ENCODE measurements at regions not wholly inside any gene's neighbourhood (a gene's known extent, or its start where the extent isn't known, plus 50 kb on each side); places are given as distances from the start of the nearest gene placed in this dataset.
"Not testable (repeated sequence)": the region's sequence is repeated elsewhere in the genome, so short reads cannot be mapped to it uniquely, and the experiment has no call there.

DNA sequence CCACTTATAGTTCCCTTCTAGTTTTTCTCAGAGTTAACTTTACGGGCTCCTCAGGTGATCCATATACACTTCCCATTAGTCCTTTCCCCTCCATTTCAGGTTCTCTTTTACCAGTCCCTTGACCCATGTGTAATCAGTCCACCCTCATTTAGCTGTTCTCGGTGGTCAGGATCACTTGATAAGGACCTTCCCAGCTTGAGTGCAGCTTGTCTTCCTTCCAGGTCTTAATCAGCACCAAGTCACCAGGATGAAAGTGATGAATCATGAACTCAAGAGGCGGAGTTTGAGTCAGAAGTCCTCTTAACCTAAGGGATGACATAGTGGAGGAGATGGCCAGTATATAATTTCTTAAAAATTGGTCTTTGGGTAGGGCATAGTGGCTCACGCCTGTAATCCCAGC, 63.1 kb upstream of the CNTNAP2 start (continued):
- TF ChIP-seq, protein P1, sequence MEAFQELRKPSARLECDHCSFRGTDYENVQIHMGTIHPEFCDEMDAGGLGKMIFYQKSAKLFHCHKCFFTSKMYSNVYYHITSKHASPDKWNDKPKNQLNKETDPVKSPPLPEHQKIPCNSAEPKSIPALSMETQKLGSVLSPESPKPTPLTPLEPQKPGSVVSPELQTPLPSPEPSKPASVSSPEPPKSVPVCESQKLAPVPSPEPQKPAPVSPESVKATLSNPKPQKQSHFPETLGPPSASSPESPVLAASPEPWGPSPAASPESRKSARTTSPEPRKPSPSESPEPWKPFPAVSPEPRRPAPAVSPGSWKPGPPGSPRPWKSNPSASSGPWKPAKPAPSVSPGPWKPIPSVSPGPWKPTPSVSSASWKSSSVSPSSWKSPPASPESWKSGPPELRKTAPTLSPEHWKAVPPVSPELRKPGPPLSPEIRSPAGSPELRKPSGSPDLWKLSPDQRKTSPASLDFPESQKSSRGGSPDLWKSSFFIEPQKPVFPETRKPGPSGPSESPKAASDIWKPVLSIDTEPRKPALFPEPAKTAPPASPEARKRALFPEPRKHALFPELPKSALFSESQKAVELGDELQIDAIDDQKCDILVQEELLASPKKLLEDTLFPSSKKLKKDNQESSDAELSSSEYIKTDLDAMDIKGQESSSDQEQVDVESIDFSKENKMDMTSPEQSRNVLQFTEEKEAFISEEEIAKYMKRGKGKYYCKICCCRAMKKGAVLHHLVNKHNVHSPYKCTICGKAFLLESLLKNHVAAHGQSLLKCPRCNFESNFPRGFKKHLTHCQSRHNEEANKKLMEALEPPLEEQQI (IDR thresholded peaks at IDR 0.05), result peak; percentile 59; the same call in 1 of the 2 replicates
- TF ChIP-seq ZZZ3 (IDR thresholded peaks at IDR 0.05), result no peak
- no peak for TF ChIP-seq ZNF398 (CRISPR knock-in tag; IDR thresholded peaks at IDR 0.05)
- no peak for TF ChIP-seq BACH1 (tag; IDR thresholded peaks at IDR 0.05)
- no peak for TF ChIP-seq SIRT6 (IDR thresholded peaks at IDR 0.05; ENCODE audit: low read depth, low read length)

DNA sequence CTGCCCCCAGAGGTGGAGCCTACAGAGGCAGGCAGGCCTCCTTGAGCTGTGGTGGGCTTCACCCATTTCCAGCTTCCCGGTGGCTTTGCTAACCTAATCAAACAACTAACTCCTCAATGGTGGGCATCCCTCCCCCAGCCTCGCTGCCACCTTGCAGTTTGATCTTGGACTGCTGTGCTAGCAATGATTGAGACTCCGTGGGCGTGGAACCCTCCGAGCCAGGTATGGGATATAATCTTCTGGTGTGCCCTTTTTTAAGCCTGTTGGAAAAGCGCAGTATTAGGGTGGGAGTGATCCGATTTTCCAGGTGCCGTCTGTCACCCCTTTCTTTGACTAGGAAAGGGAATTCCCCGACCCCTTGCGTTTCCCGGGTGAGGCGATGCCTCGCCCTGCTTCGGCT, 73.3 kb upstream of the CNTNAP2 start:
- WGBS (ENCODE audit: insufficient coverage, low coverage, missing lambda C conversion rate), result 45% methylated on average over 13 of the region's 14 CpGs
- in situ Hi-C loops (cut with MboI); intact Hi-C loops (cut with micrococcal nuclease); H3K36me3 ChIP-seq (ENCODE audit: control insufficient read depth, insufficient read depth, low read length); BruUV-seq (replicated peaks); H3K4me2 ChIP-seq (ENCODE audit: insufficient read depth, low read length); FAIRE-seq; H3K4me1 ChIP-seq (replicated peaks in 1 of 2; ENCODE audit: control insufficient read depth in 2 of 2, insufficient read depth in 2 of 2, low read length in 2 of 2); H3K27me3 ChIP-seq (ENCODE audit: control insufficient read depth in 2 of 2, insufficient read depth in 2 of 2, low read length in 2 of 2); CTCF ChIA-PET (ENCODE audit: low intra/inter-chr PET ratio); H3K9ac ChIP-seq (ENCODE audit: insufficient read depth in 1 of 2, low read depth in 2 of 2, low read length in 2 of 2); ATAC-seq; H2AFZ ChIP-seq (ENCODE audit: low read depth, low read length); H3K4me3 ChIP-seq; H3K9me1 ChIP-seq (ENCODE audit: control insufficient read depth, insufficient read depth, low read length); H3K79me2 ChIP-seq (ENCODE audit: control insufficient read depth, insufficient read depth, low read length); H3K27ac ChIP-seq (ENCODE audit: extremely low read depth, low read depth, low read length); H3K9me3 ChIP-seq (replicated peaks; ENCODE audit: control insufficient read depth, insufficient read depth, low read depth, low read length); H4K20me1 ChIP-seq (replicated peaks; ENCODE audit: control insufficient read depth, insufficient read depth, low read length); DNase-seq (ENCODE audit: extremely low read depth in 1 of 4, low spot score in 3 of 4): not testable (repeated sequence)
- POLR2A ChIA-PET, result interaction anchor here (0.6 kb wide), 1 partner anchor 222 kb away, joined by 3 read pairs; no protein-coding TSS in a partner anchor

Measured in K562 (cell line).